H9 (cell line): ENCODE measurements at regions not wholly inside any gene's neighbourhood (a gene's known extent, or its start where the extent isn't known, plus 50 kb on each side); places are given as distances from the start of the nearest gene placed in this dataset.

Experiments used
- DNase-seq: peaks from one replicate; pipeline ENCODE4 v3.0.0-alpha.2; 2017
- H2AFZ ChIP-seq: one replicate; pipeline ENCODE4 v1.6.1; 2013; ENCODE audit warnings: mild to moderate bottlenecking, low read length, control low read depth, moderate library complexity
- H2AK5ac ChIP-seq: 2 replicates; pipeline ENCODE4 v1.6.1; 2013; ENCODE audit warnings: low read length, control low read depth, mixed read lengths; ENCODE audit not compliant: insufficient read length
- H2BK120ac ChIP-seq: one replicate; pipeline ENCODE4 v1.6.1; 2013; ENCODE audit warnings: low read depth, mild to moderate bottlenecking, low read length, control low read depth, inconsistent platforms; ENCODE audit not compliant: poor library complexity, severe bottlenecking
- H2BK12ac ChIP-seq: 2 replicates; pipeline ENCODE4 v1.6.1; 2013; ENCODE audit warnings: low read length, control low read depth, mixed read lengths, low read depth; ENCODE audit not compliant: insufficient read length
- H2BK15ac ChIP-seq: 2 replicates; pipeline ENCODE4 v1.6.1; 2013; ENCODE audit warnings: low read depth, low read length, control low read depth
- H2BK20ac ChIP-seq: one replicate; pipeline ENCODE4 v1.6.1; 2013; ENCODE audit warnings: low read depth, mild to moderate bottlenecking, low read length, control low read depth, inconsistent platforms; ENCODE audit not compliant: poor library complexity, severe bottlenecking
- H2BK5ac ChIP-seq: 2 replicates; pipeline ENCODE4 v1.6.1; 2013; ENCODE audit warnings: low read length, control low read depth, mixed read lengths; ENCODE audit not compliant: insufficient read length
- H3K14ac ChIP-seq: 2 replicates; pipeline ENCODE4 v1.6.1; 2013; ENCODE audit warnings: low read length, control low read depth; ENCODE audit not compliant: insufficient read depth
- H3K18ac ChIP-seq: 2 replicates; pipeline ENCODE4 v1.6.1; 2013; ENCODE audit warnings: low read depth, mild to moderate bottlenecking, mixed read lengths, low read length, control low read depth; ENCODE audit not compliant: insufficient read length
- H3K23ac ChIP-seq: 2 replicates; pipeline ENCODE4 v1.6.1; 2013; ENCODE audit warnings: low read length, control low read depth, mixed read lengths, low read depth; ENCODE audit not compliant: insufficient read length
- H3K23me2 ChIP-seq: 2 replicates; pipeline ENCODE4 v1.6.1; 2013; ENCODE audit warnings: low read depth, mild to moderate bottlenecking, mixed read lengths, low read length, control low read depth; ENCODE audit not compliant: insufficient read length, poor library complexity, severe bottlenecking
- H3K27ac ChIP-seq: 2 replicates; pipeline ENCODE4 v1.5.1; 2013; ENCODE audit warnings: low read length, control low read depth, mixed read lengths, low read depth; ENCODE audit not compliant: insufficient read length
- H3K27me3 ChIP-seq: 2 replicates; pipeline ENCODE4 v1.6.1; 2013; ENCODE audit warnings: low read length, control low read depth, inconsistent platforms; ENCODE audit not compliant: insufficient read depth
- H3K4ac ChIP-seq: 2 replicates; pipeline ENCODE4 v1.6.1; 2013; ENCODE audit warnings: low read depth, mild to moderate bottlenecking, control low read depth, inconsistent platforms, low read length, moderate library complexity
- H3K4me1 ChIP-seq: 2 replicates; pipeline ENCODE4 v1.6.1; 2013; ENCODE audit warnings: low read length, control low read depth, inconsistent platforms; ENCODE audit not compliant: insufficient read depth
- H3K4me2 ChIP-seq: 2 replicates; pipeline ENCODE4 v1.6.1; 2013; ENCODE audit warnings: low read length, control low read depth, mixed read lengths; ENCODE audit not compliant: insufficient read length, insufficient read depth
- H3K56ac ChIP-seq: 2 replicates; pipeline ENCODE4 v1.6.1; 2013; ENCODE audit warnings: low read depth, mild to moderate bottlenecking, mixed read lengths, low read length, control low read depth; ENCODE audit not compliant: insufficient read length
- H3K79me1 ChIP-seq: 2 replicates; pipeline ENCODE4 v1.6.1; 2013; ENCODE audit warnings: low read depth, mild to moderate bottlenecking, moderate library complexity, low read length, control low read depth, inconsistent platforms; ENCODE audit not compliant: insufficient read depth, poor library complexity, severe bottlenecking
- H3K79me2 ChIP-seq: 2 replicates; pipeline ENCODE4 v1.6.1; 2013; ENCODE audit warnings: low read length, control low read depth, inconsistent platforms; ENCODE audit not compliant: insufficient read depth
- H3K9ac ChIP-seq: 2 replicates; pipeline ENCODE4 v1.6.1; 2013; ENCODE audit warnings: low read length, control low read depth, mixed read lengths; ENCODE audit not compliant: insufficient read length; ENCODE audit errors: extremely low read depth
- H3K9me3 ChIP-seq: one replicate; pipeline ENCODE4 v1.6.1; 2013; ENCODE audit warnings: low read depth, low read length, inconsistent platforms; ENCODE audit not compliant: control insufficient read depth
- H3T11ph ChIP-seq: one replicate; pipeline ENCODE4 v1.6.1; 2013; ENCODE audit warnings: mild to moderate bottlenecking, low read length, control low read depth, inconsistent platforms
- H4K20me1 ChIP-seq: one replicate; pipeline ENCODE4 v1.6.1; 2013; ENCODE audit not compliant: control insufficient read depth, insufficient read length, insufficient read depth
- H4K5ac ChIP-seq: 2 replicates; pipeline ENCODE4 v1.6.1; 2013; ENCODE audit warnings: low read depth, mild to moderate bottlenecking, mixed read lengths, low read length, control low read depth; ENCODE audit not compliant: insufficient read length
- H4K8ac ChIP-seq: replicated peaks from 2 replicates; pipeline ENCODE4 v1.6.1; 2013; ENCODE audit warnings: low read length, control low read depth, mixed read lengths, low read depth; ENCODE audit not compliant: insufficient read length
- H4K91ac ChIP-seq: 2 replicates; pipeline ENCODE4 v1.6.1; 2013; ENCODE audit warnings: low read depth, mild to moderate bottlenecking, moderate library complexity, mixed read lengths, low read length, control low read depth; ENCODE audit not compliant: insufficient read length
- H3K27ac Mint-ChIP-seq, 3 experiments: 2 replicates in 2 of 3; 3 replicates in 1 of 3; pipeline ENCODE4 v1.8.0; 2020 to 2021; ENCODE audit warnings: mixed read lengths in 3 of 3, mild to moderate bottlenecking in 1 of 3, moderate library complexity in 1 of 3
- H3K27me3 Mint-ChIP-seq: 2 replicates; pipeline ENCODE4 v1.8.0; 2021; ENCODE audit warnings: low read depth, mild to moderate bottlenecking, moderate library complexity, mixed read lengths
- H3K36me3 Mint-ChIP-seq, 3 experiments: 2 replicates in 2 of 3; 3 replicates in 1 of 3; pipeline ENCODE4 v1.8.0; 2020 to 2021; ENCODE audit warnings: low read depth in 3 of 3, mixed read lengths in 3 of 3; ENCODE audit not compliant: insufficient read depth in 1 of 3
- H3K4me1 Mint-ChIP-seq, 2 experiments: 2 replicates each; pipeline ENCODE4 v1.8.0; 2020; ENCODE audit warnings: mixed read lengths in 2 of 2
- H3K4me3 Mint-ChIP-seq, 2 experiments: 2 replicates in 1 of 2; 3 replicates in 1 of 2; pipeline ENCODE4 v1.8.0; 2020 to 2021; ENCODE audit warnings: mild to moderate bottlenecking in 2 of 2, mixed read lengths in 2 of 2, moderate library complexity in 1 of 2
- H3K9me3 Mint-ChIP-seq, 2 experiments: 2 replicates in 1 of 2; 3 replicates in 1 of 2; pipeline ENCODE4 v1.8.0; 2020; ENCODE audit warnings: mild to moderate bottlenecking in 2 of 2, mixed read lengths in 2 of 2, moderate library complexity in 1 of 2
- WGBS: extraction: QIAGEN DNeasy Blood & Tissue Kit; methylation state at CpG from one replicate; pipeline ENCODE4 v1.1.7; 2013; ENCODE audit warnings: missing lambda C conversion rate, low lambda C conversion rate, mixed read lengths; ENCODE audit not compliant: insufficient read length; ENCODE audit errors: extremely low coverage; 5-methylcytosine and 5-hydroxymethylcytosine counted together
- TF ChIP-seq, protein P1 (sequence below): fragments of 200-600 bp; sonication (generic); conservative IDR thresholded peaks from 3 replicates; pipeline ENCODE4 v1.8.0; 2021; ENCODE audit warnings: antibody characterized with exemption, mild to moderate bottlenecking

DNA sequence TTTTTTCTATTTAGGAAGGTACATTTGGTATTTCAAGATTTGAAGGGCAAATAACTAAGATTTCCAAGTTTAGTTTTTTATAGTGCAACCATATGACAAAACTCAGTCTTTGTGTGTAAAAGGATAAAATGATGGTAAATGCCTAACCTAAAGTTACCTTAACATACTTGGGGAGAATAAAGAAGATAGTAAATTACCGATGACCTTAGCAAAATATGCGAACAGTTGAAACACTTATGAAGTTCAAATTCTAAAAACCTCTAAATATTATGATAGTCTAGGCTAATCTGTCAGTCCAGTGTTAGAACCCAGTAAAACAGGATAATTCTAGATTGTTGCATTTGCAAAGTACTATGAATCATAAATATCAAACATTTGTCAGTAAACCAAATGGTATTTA is 127.5 kb downstream of the PTCHD4 start:
- Histone ChIP-seq H2BK5ac (no peak overlapping the region), H3K9ac (no peak overlapping the region), H4K8ac (no peak overlapping the region), H2BK15ac (no peak overlapping the region), H3K4me2 (no peak overlapping the region), H3T11ph (no peak overlapping the region), H3K4ac (no peak overlapping the region), H3K79me2 (no peaks in the 10 kb centered on the region), H3K27me3 (no peaks in the 10 kb centered on the region), H2AFZ (no peak overlapping the region), H3K9me3 (no peaks in the 10 kb centered on the region), H4K5ac (no peak overlapping the region), H4K20me1 (no peaks in the 10 kb centered on the region), H3K23me2 (no peaks in the 10 kb centered on the region), H3K23ac (no peak overlapping the region), H3K79me1 (no peaks in the 10 kb centered on the region), H2AK5ac (no peak overlapping the region), H3K27ac (no peak overlapping the region), H3K14ac (no peak overlapping the region), H4K91ac (no peak overlapping the region), H3K18ac (no peak overlapping the region), H2BK120ac (no peak overlapping the region), H3K4me1 (no peaks in the 10 kb centered on the region), H3K56ac (no peak overlapping the region), H2BK20ac (no peak overlapping the region), H2BK12ac (no peak overlapping the region)
- H3K27me3 Mint-ChIP-seq, result no peaks in the 10 kb centered on the region
- no peak overlapping the region for H3K27ac Mint-ChIP-seq
- no peaks in the 10 kb centered on the region for H3K9me3 Mint-ChIP-seq
- H3K4me1 Mint-ChIP-seq, result no peaks in the 10 kb centered on the region; a peak in 1 of 4 replicates
- no CpG with 5 or more reads among the region's 2 CpGs for whole genome bisulfite sequencing
- H3K4me3 Mint-ChIP-seq, result no peak overlapping the region
- DNase-seq, result no peak
- TF ChIP-seq, protein P1, sequence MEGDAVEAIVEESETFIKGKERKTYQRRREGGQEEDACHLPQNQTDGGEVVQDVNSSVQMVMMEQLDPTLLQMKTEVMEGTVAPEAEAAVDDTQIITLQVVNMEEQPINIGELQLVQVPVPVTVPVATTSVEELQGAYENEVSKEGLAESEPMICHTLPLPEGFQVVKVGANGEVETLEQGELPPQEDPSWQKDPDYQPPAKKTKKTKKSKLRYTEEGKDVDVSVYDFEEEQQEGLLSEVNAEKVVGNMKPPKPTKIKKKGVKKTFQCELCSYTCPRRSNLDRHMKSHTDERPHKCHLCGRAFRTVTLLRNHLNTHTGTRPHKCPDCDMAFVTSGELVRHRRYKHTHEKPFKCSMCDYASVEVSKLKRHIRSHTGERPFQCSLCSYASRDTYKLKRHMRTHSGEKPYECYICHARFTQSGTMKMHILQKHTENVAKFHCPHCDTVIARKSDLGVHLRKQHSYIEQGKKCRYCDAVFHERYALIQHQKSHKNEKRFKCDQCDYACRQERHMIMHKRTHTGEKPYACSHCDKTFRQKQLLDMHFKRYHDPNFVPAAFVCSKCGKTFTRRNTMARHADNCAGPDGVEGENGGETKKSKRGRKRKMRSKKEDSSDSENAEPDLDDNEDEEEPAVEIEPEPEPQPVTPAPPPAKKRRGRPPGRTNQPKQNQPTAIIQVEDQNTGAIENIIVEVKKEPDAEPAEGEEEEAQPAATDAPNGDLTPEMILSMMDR, result no peak
- H3K36me3 Mint-ChIP-seq, result no peaks in the 10 kb centered on the region
